GM12891 (cell line): ENCODE measurements at regions not wholly inside any gene's neighbourhood (a gene's known extent, or its start where the extent isn't known, plus 50 kb on each side); places are given as distances from the start of the nearest gene placed in this dataset.

Experiments
- PAX5 ChIP-seq: IDR thresholded peaks from 2 replicates; pipeline ENCODE4 v1.6.1; 2011; ENCODE audit warnings: low read length, moderate library complexity, mild to moderate bottlenecking; ENCODE audit not compliant: insufficient read depth, severe bottlenecking
- POLR2A ChIP-seq: IDR thresholded peaks from 2 replicates; pipeline ENCODE4 v1.6.1; 2011; ENCODE audit warnings: low read depth, low read length, control low read depth
- POLR2AphosphoS5 ChIP-seq: IDR thresholded peaks from 2 replicates; pipeline ENCODE4 v1.6.1; 2011; ENCODE audit warnings: low read depth, low read length, control low read depth
- POU2F2 ChIP-seq: IDR thresholded peaks from 2 replicates; pipeline ENCODE4 v1.6.1; 2011; ENCODE audit warnings: low read depth, mild to moderate bottlenecking, control low read depth, low read length, moderate library complexity
- SPI1 ChIP-seq: IDR thresholded peaks from 2 replicates; pipeline ENCODE4 v1.6.1; 2011; ENCODE audit warnings: low read depth, low read length, control low read depth
- TAF1 ChIP-seq: IDR thresholded peaks from 2 replicates; pipeline ENCODE4 v1.6.1; 2011; ENCODE audit warnings: low read depth, low read length, control low read depth

GRCh38 chr2:161030260-161031063 lies 129.8 kb upstream of the TANK start:
- TF ChIP-seq POLR2A = no peak
- TF ChIP-seq TAF1 = no peak
- TF ChIP-seq SPI1 = no peak
- TF ChIP-seq POLR2AphosphoS5 = no peak
- no peak for TF ChIP-seq POU2F2
- TF ChIP-seq PAX5 = no peak
